ENCODE measurements at regions not wholly inside any gene's neighbourhood (a gene's known extent, or its start where the extent isn't known, plus 50 kb on each side); places are given as distances from the start of the nearest gene placed in this dataset.

DNA sequence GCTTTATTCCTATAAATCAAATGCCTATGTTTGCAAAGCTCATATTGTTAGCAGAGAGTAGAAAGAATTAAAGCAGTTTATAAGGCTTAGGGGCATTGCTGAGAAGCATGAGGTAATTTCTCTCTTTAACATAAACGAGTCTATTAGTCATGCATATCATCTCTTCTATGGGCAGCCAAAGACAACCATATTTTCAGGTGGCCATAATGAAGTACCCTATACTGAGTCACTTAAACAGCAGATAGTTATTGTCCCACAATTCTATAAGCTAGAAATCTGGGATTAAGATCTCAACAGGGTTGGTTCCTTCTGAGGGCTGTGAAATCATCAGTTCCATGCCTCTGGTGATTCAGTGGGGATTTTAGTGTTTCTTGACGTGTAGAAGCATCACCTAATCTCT, 277.5 kb downstream of the NR4A2 start:
- Histone ChIP-seq H3K27me3 (ENCODE audit: insufficient read depth, low read length) (no peaks in the 10 kb centered on the region), H3K4me2 (ENCODE audit: insufficient read depth, insufficient read length, low read length) (no peak overlapping the region), H3K14ac (ENCODE audit: insufficient read depth, low read length) (no peak overlapping the region), H3K79me1 (ENCODE audit: insufficient read depth, low read depth, low read length, poor library complexity, severe bottlenecking) (no peaks in the 10 kb centered on the region), H3K27ac (ENCODE audit: insufficient read length, low read depth, low read length) (no peak overlapping the region), H2BK15ac (ENCODE audit: low read depth, low read length) (no peak overlapping the region), H2AK5ac (ENCODE audit: insufficient read length, low read length) (no peak overlapping the region), H2BK120ac (ENCODE audit: low read depth, low read length, poor library complexity, severe bottlenecking) (no peak overlapping the region), H4K91ac (ENCODE audit: insufficient read length, low read depth, low read length) (no peak overlapping the region), H3K18ac (ENCODE audit: insufficient read length, low read depth, low read length) (no peak overlapping the region), H3K79me2 (ENCODE audit: insufficient read depth, low read length) (no peaks in the 10 kb centered on the region), H2BK12ac (ENCODE audit: insufficient read length, low read depth, low read length) (no peak overlapping the region), H4K8ac (replicated peaks; ENCODE audit: insufficient read length, low read depth, low read length) (no peak overlapping the region), H2BK5ac (ENCODE audit: insufficient read length, low read length) (no peak overlapping the region), H3K56ac (ENCODE audit: insufficient read length, low read depth, low read length) (no peak overlapping the region), H3K23me2 (ENCODE audit: insufficient read length, low read depth, low read length, poor library complexity, severe bottlenecking) (no peaks in the 10 kb centered on the region), H4K5ac (ENCODE audit: insufficient read length, low read depth, low read length) (no peak overlapping the region), H3T11ph (ENCODE audit: low read length) (no peak overlapping the region), H3K4me1 (ENCODE audit: insufficient read depth, low read length) (no peaks in the 10 kb centered on the region), H3K9ac (ENCODE audit: extremely low read depth, insufficient read length, low read length) (no peak overlapping the region), H2BK20ac (ENCODE audit: low read depth, low read length, poor library complexity, severe bottlenecking) (no peak overlapping the region), H3K9me3 (ENCODE audit: control insufficient read depth, low read depth, low read length) (no peaks in the 10 kb centered on the region), H3K23ac (ENCODE audit: insufficient read length, low read depth, low read length) (no peak overlapping the region), H4K20me1 (ENCODE audit: control insufficient read depth, insufficient read depth, insufficient read length) (no peaks in the 10 kb centered on the region), H3K4ac (ENCODE audit: low read depth, low read length) (no peak overlapping the region), H2AFZ (ENCODE audit: low read length) (no peak overlapping the region)
- H3K27me3 Mint-ChIP-seq (ENCODE audit: low read depth), result no peaks in the 10 kb centered on the region
- H3K4me1 Mint-ChIP-seq, result no peaks in the 10 kb centered on the region
- DNase-seq, result no peak
- WGBS (ENCODE audit: extremely low coverage, insufficient read length, low lambda C conversion rate), result no CpG with 5 or more reads among the region's 2 CpGs
- no peaks in the 10 kb centered on the region for H3K36me3 Mint-ChIP-seq (ENCODE audit: insufficient read depth in 1 of 3, low read depth in 3 of 3)
- TF ChIP-seq, protein P1, sequence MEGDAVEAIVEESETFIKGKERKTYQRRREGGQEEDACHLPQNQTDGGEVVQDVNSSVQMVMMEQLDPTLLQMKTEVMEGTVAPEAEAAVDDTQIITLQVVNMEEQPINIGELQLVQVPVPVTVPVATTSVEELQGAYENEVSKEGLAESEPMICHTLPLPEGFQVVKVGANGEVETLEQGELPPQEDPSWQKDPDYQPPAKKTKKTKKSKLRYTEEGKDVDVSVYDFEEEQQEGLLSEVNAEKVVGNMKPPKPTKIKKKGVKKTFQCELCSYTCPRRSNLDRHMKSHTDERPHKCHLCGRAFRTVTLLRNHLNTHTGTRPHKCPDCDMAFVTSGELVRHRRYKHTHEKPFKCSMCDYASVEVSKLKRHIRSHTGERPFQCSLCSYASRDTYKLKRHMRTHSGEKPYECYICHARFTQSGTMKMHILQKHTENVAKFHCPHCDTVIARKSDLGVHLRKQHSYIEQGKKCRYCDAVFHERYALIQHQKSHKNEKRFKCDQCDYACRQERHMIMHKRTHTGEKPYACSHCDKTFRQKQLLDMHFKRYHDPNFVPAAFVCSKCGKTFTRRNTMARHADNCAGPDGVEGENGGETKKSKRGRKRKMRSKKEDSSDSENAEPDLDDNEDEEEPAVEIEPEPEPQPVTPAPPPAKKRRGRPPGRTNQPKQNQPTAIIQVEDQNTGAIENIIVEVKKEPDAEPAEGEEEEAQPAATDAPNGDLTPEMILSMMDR (conservative IDR thresholded peaks at IDR 0.05), result no peak
- no peak overlapping the region for H3K27ac Mint-ChIP-seq
- H3K4me3 Mint-ChIP-seq, result no peak overlapping the region
- H3K9me3 Mint-ChIP-seq, result no peaks in the 10 kb centered on the region

Data from H9 (cell line).